H9 (cell line): ENCODE measurements at regions not wholly inside any gene's neighbourhood (a gene's known extent, or its start where the extent isn't known, plus 50 kb on each side); places are given as distances from the start of the nearest gene placed in this dataset.

Experiments
- DNase-seq: peaks from one replicate; pipeline ENCODE4 v3.0.0-alpha.2; 2017
- H2AFZ ChIP-seq: one replicate; pipeline ENCODE4 v1.6.1; 2013; ENCODE audit warnings: mild to moderate bottlenecking, low read length, control low read depth, moderate library complexity
- H2AK5ac ChIP-seq: 2 replicates; pipeline ENCODE4 v1.6.1; 2013; ENCODE audit warnings: low read length, control low read depth, mixed read lengths; ENCODE audit not compliant: insufficient read length
- H2BK120ac ChIP-seq: one replicate; pipeline ENCODE4 v1.6.1; 2013; ENCODE audit warnings: low read depth, mild to moderate bottlenecking, low read length, control low read depth, inconsistent platforms; ENCODE audit not compliant: poor library complexity, severe bottlenecking
- H2BK12ac ChIP-seq: 2 replicates; pipeline ENCODE4 v1.6.1; 2013; ENCODE audit warnings: low read length, control low read depth, mixed read lengths, low read depth; ENCODE audit not compliant: insufficient read length
- H2BK15ac ChIP-seq: 2 replicates; pipeline ENCODE4 v1.6.1; 2013; ENCODE audit warnings: low read depth, low read length, control low read depth
- H2BK20ac ChIP-seq: one replicate; pipeline ENCODE4 v1.6.1; 2013; ENCODE audit warnings: low read depth, mild to moderate bottlenecking, low read length, control low read depth, inconsistent platforms; ENCODE audit not compliant: poor library complexity, severe bottlenecking
- H2BK5ac ChIP-seq: 2 replicates; pipeline ENCODE4 v1.6.1; 2013; ENCODE audit warnings: low read length, control low read depth, mixed read lengths; ENCODE audit not compliant: insufficient read length
- H3K14ac ChIP-seq: 2 replicates; pipeline ENCODE4 v1.6.1; 2013; ENCODE audit warnings: low read length, control low read depth; ENCODE audit not compliant: insufficient read depth
- H3K18ac ChIP-seq: 2 replicates; pipeline ENCODE4 v1.6.1; 2013; ENCODE audit warnings: low read depth, mild to moderate bottlenecking, mixed read lengths, low read length, control low read depth; ENCODE audit not compliant: insufficient read length
- H3K23ac ChIP-seq: 2 replicates; pipeline ENCODE4 v1.6.1; 2013; ENCODE audit warnings: low read length, control low read depth, mixed read lengths, low read depth; ENCODE audit not compliant: insufficient read length
- H3K23me2 ChIP-seq: 2 replicates; pipeline ENCODE4 v1.6.1; 2013; ENCODE audit warnings: low read depth, mild to moderate bottlenecking, mixed read lengths, low read length, control low read depth; ENCODE audit not compliant: insufficient read length, poor library complexity, severe bottlenecking
- H3K27ac ChIP-seq: 2 replicates; pipeline ENCODE4 v1.5.1; 2013; ENCODE audit warnings: low read length, control low read depth, mixed read lengths, low read depth; ENCODE audit not compliant: insufficient read length
- H3K27me3 ChIP-seq: 2 replicates; pipeline ENCODE4 v1.6.1; 2013; ENCODE audit warnings: low read length, control low read depth, inconsistent platforms; ENCODE audit not compliant: insufficient read depth
- H3K4ac ChIP-seq: 2 replicates; pipeline ENCODE4 v1.6.1; 2013; ENCODE audit warnings: low read depth, mild to moderate bottlenecking, control low read depth, inconsistent platforms, low read length, moderate library complexity
- H3K4me1 ChIP-seq: 2 replicates; pipeline ENCODE4 v1.6.1; 2013; ENCODE audit warnings: low read length, control low read depth, inconsistent platforms; ENCODE audit not compliant: insufficient read depth
- H3K4me2 ChIP-seq: 2 replicates; pipeline ENCODE4 v1.6.1; 2013; ENCODE audit warnings: low read length, control low read depth, mixed read lengths; ENCODE audit not compliant: insufficient read length, insufficient read depth
- H3K56ac ChIP-seq: 2 replicates; pipeline ENCODE4 v1.6.1; 2013; ENCODE audit warnings: low read depth, mild to moderate bottlenecking, mixed read lengths, low read length, control low read depth; ENCODE audit not compliant: insufficient read length
- H3K79me1 ChIP-seq: 2 replicates; pipeline ENCODE4 v1.6.1; 2013; ENCODE audit warnings: low read depth, mild to moderate bottlenecking, moderate library complexity, low read length, control low read depth, inconsistent platforms; ENCODE audit not compliant: insufficient read depth, poor library complexity, severe bottlenecking
- H3K79me2 ChIP-seq: 2 replicates; pipeline ENCODE4 v1.6.1; 2013; ENCODE audit warnings: low read length, control low read depth, inconsistent platforms; ENCODE audit not compliant: insufficient read depth
- H3K9ac ChIP-seq: 2 replicates; pipeline ENCODE4 v1.6.1; 2013; ENCODE audit warnings: low read length, control low read depth, mixed read lengths; ENCODE audit not compliant: insufficient read length; ENCODE audit errors: extremely low read depth
- H3K9me3 ChIP-seq: one replicate; pipeline ENCODE4 v1.6.1; 2013; ENCODE audit warnings: low read depth, low read length, inconsistent platforms; ENCODE audit not compliant: control insufficient read depth
- H3T11ph ChIP-seq: one replicate; pipeline ENCODE4 v1.6.1; 2013; ENCODE audit warnings: mild to moderate bottlenecking, low read length, control low read depth, inconsistent platforms
- H4K20me1 ChIP-seq: one replicate; pipeline ENCODE4 v1.6.1; 2013; ENCODE audit not compliant: control insufficient read depth, insufficient read length, insufficient read depth
- H4K5ac ChIP-seq: 2 replicates; pipeline ENCODE4 v1.6.1; 2013; ENCODE audit warnings: low read depth, mild to moderate bottlenecking, mixed read lengths, low read length, control low read depth; ENCODE audit not compliant: insufficient read length
- H4K8ac ChIP-seq: replicated peaks from 2 replicates; pipeline ENCODE4 v1.6.1; 2013; ENCODE audit warnings: low read length, control low read depth, mixed read lengths, low read depth; ENCODE audit not compliant: insufficient read length
- H4K91ac ChIP-seq: 2 replicates; pipeline ENCODE4 v1.6.1; 2013; ENCODE audit warnings: low read depth, mild to moderate bottlenecking, moderate library complexity, mixed read lengths, low read length, control low read depth; ENCODE audit not compliant: insufficient read length
- H3K27ac Mint-ChIP-seq, 3 experiments: 2 replicates in 2 of 3; 3 replicates in 1 of 3; pipeline ENCODE4 v1.8.0; 2020 to 2021; ENCODE audit warnings: mixed read lengths in 3 of 3, mild to moderate bottlenecking in 1 of 3, moderate library complexity in 1 of 3
- H3K27me3 Mint-ChIP-seq: 2 replicates; pipeline ENCODE4 v1.8.0; 2021; ENCODE audit warnings: low read depth, mild to moderate bottlenecking, moderate library complexity, mixed read lengths
- H3K36me3 Mint-ChIP-seq, 3 experiments: 2 replicates in 2 of 3; 3 replicates in 1 of 3; pipeline ENCODE4 v1.8.0; 2020 to 2021; ENCODE audit warnings: low read depth in 3 of 3, mixed read lengths in 3 of 3; ENCODE audit not compliant: insufficient read depth in 1 of 3
- H3K4me1 Mint-ChIP-seq, 2 experiments: 2 replicates each; pipeline ENCODE4 v1.8.0; 2020; ENCODE audit warnings: mixed read lengths in 2 of 2
- H3K4me3 Mint-ChIP-seq, 2 experiments: 2 replicates in 1 of 2; 3 replicates in 1 of 2; pipeline ENCODE4 v1.8.0; 2020 to 2021; ENCODE audit warnings: mild to moderate bottlenecking in 2 of 2, mixed read lengths in 2 of 2, moderate library complexity in 1 of 2
- H3K9me3 Mint-ChIP-seq, 2 experiments: 2 replicates in 1 of 2; 3 replicates in 1 of 2; pipeline ENCODE4 v1.8.0; 2020; ENCODE audit warnings: mild to moderate bottlenecking in 2 of 2, mixed read lengths in 2 of 2, moderate library complexity in 1 of 2
- WGBS: extraction: QIAGEN DNeasy Blood & Tissue Kit; methylation state at CpG from one replicate; pipeline ENCODE4 v1.1.7; 2013; ENCODE audit warnings: missing lambda C conversion rate, low lambda C conversion rate, mixed read lengths; ENCODE audit not compliant: insufficient read length; ENCODE audit errors: extremely low coverage; 5-methylcytosine and 5-hydroxymethylcytosine counted together
- TF ChIP-seq, protein P1 (sequence below): fragments of 200-600 bp; sonication (generic); conservative IDR thresholded peaks from 3 replicates; pipeline ENCODE4 v1.8.0; 2021; ENCODE audit warnings: antibody characterized with exemption, mild to moderate bottlenecking

DNA sequence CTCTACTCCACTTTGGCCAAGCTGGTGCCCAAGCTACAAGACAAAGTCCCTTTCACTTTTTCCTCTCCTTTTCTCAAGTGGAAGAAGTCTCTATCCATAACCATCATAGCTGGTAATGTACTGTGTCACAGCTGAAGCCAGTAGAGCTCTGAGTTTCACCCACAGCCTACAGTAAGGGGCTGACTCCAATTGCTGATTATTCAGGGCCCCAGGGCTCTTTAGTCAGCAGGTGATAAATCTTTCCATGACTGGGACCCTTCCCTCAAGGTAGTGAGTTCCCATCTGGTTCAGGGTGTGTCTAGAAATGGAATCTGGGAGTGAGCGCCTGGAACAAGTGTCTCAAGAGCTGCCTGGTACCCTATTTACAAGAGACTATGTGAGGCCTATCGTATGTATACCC is 436.0 kb upstream of the CA10 start:
- no peaks in the 10 kb centered on the region for H3K79me1 ChIP-seq
- H3K14ac ChIP-seq: no peak overlapping the region
- H3K4me2 ChIP-seq: no peak overlapping the region
- no peak overlapping the region for H3T11ph ChIP-seq
- H2BK15ac ChIP-seq: no peak overlapping the region
- H3K18ac ChIP-seq: no peak overlapping the region
- H4K5ac ChIP-seq: no peak overlapping the region
- H3K27ac ChIP-seq: no peak overlapping the region
- Mint-ChIP-seq H3K36me3 (no peaks in the 10 kb centered on the region; a peak in 1 of 7 replicates), H3K27ac (no peak overlapping the region), H3K4me1 (no peaks in the 10 kb centered on the region), H3K9me3 (peaks cover 3 to 5% of the 10 kb centered on the region in 2 experiments; a peak in 3 of 5 replicates), H3K4me3 (no peak overlapping the region), H3K27me3 (no peaks in the 10 kb centered on the region)
- no peak overlapping the region for H2BK20ac ChIP-seq
- H3K9ac ChIP-seq: no peak overlapping the region
- no CpG with 5 or more reads among the region's 2 CpGs for WGBS
- no peak for DNase-seq
- H3K9me3 ChIP-seq: no peaks in the 10 kb centered on the region
- H2AFZ ChIP-seq: no peak overlapping the region
- TF ChIP-seq, protein P1, sequence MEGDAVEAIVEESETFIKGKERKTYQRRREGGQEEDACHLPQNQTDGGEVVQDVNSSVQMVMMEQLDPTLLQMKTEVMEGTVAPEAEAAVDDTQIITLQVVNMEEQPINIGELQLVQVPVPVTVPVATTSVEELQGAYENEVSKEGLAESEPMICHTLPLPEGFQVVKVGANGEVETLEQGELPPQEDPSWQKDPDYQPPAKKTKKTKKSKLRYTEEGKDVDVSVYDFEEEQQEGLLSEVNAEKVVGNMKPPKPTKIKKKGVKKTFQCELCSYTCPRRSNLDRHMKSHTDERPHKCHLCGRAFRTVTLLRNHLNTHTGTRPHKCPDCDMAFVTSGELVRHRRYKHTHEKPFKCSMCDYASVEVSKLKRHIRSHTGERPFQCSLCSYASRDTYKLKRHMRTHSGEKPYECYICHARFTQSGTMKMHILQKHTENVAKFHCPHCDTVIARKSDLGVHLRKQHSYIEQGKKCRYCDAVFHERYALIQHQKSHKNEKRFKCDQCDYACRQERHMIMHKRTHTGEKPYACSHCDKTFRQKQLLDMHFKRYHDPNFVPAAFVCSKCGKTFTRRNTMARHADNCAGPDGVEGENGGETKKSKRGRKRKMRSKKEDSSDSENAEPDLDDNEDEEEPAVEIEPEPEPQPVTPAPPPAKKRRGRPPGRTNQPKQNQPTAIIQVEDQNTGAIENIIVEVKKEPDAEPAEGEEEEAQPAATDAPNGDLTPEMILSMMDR: no peak
- H3K23ac ChIP-seq: no peak overlapping the region
- no peaks in the 10 kb centered on the region for H3K4me1 ChIP-seq
- H3K23me2 ChIP-seq: no peaks in the 10 kb centered on the region
- H4K8ac ChIP-seq: no peak overlapping the region
- no peak overlapping the region for H2BK12ac ChIP-seq
- H2AK5ac ChIP-seq: no peak overlapping the region
- no peaks in the 10 kb centered on the region for H4K20me1 ChIP-seq
- H2BK5ac ChIP-seq: no peak overlapping the region
- H3K56ac ChIP-seq: no peak overlapping the region
- no peak overlapping the region for H2BK120ac ChIP-seq
- H3K79me2 ChIP-seq: no peaks in the 10 kb centered on the region
- no peak overlapping the region for H4K91ac ChIP-seq
- H3K27me3 ChIP-seq: no peaks in the 10 kb centered on the region
- no peak overlapping the region for H3K4ac ChIP-seq
